Stimulated activated naive CD8-positive, alpha-beta T cell treated with anti-CD3 and anti-CD28 coated beads, Interleukin-15, amount 100 ng/mL, for 72 hours (primary cell): ENCODE measurements at regions not wholly inside any gene's neighbourhood (a gene's known extent, or its start where the extent isn't known, plus 50 kb on each side); places are given as distances from the start of the nearest gene placed in this dataset.

Experiments used
- ATAC-seq: fragments of 150-1000 bp; cut with Tn5 transposase; 2 replicates; pipeline ENCODE4 v1.10.0; 2021; ENCODE audit warnings: mild to moderate bottlenecking, moderate library complexity
- DNase-seq, 2 donors: peaks; one replicate each; pipeline ENCODE4 v3.0.0; 2021 to 2022
- H3K27ac Mint-ChIP-seq, 2 donors: one replicate each; pipeline ENCODE4 v1.8.0; 2022; ENCODE audit warnings: mild to moderate bottlenecking in 2 of 2, mixed read lengths in 2 of 2, moderate library complexity in 2 of 2
- H3K27me3 Mint-ChIP-seq: one replicate; pipeline ENCODE4 v1.8.0; 2022; ENCODE audit warnings: mixed read lengths
- H3K4me1 Mint-ChIP-seq: one replicate; pipeline ENCODE4 v1.8.0; 2022; ENCODE audit warnings: mild to moderate bottlenecking, mixed read lengths
- H3K4me3 Mint-ChIP-seq, 2 donors: one replicate each; pipeline ENCODE4 v1.8.0; 2022; ENCODE audit warnings: mild to moderate bottlenecking in 2 of 2, mixed read lengths in 2 of 2, moderate library complexity in 1 of 2
- H3K9me3 Mint-ChIP-seq, 2 donors: one replicate each; pipeline ENCODE4 v1.8.0; 2022; ENCODE audit warnings: mixed read lengths in 2 of 2

GRCh38 chr1:200354243-200354642 lies 55.6 kb downstream of the ZNF281 start:
- peak; percentile 91 for ATAC-seq
- no peaks in the 10 kb centered on the region for H3K27me3 Mint-ChIP-seq
- H3K4me1 Mint-ChIP-seq, result peaks cover 41% of the 10 kb centered on the region
- peak overlapping the region; percentile 36 to 78 for H3K27ac Mint-ChIP-seq
- peak in 1 of 2 donors; percentile 18 for DNase-seq
- H3K9me3 Mint-ChIP-seq, result no peaks in the 10 kb centered on the region
- peak overlapping the region; percentile 2 to 22 for H3K4me3 Mint-ChIP-seq

GRCh38 chr1:200353232-200353631 lies 56.6 kb downstream of the ZNF281 start:
- H3K4me3 Mint-ChIP-seq, result peak overlapping the region; percentile 13 to 23
- H3K27me3 Mint-ChIP-seq, result no peaks in the 10 kb centered on the region
- no peaks in the 10 kb centered on the region for H3K9me3 Mint-ChIP-seq
- DNase-seq (no peak), ATAC-seq (no peak)
- H3K4me1 Mint-ChIP-seq, result peaks cover 41% of the 10 kb centered on the region
- H3K27ac Mint-ChIP-seq, result peak overlapping the region; percentile 29 to 78

DNA sequence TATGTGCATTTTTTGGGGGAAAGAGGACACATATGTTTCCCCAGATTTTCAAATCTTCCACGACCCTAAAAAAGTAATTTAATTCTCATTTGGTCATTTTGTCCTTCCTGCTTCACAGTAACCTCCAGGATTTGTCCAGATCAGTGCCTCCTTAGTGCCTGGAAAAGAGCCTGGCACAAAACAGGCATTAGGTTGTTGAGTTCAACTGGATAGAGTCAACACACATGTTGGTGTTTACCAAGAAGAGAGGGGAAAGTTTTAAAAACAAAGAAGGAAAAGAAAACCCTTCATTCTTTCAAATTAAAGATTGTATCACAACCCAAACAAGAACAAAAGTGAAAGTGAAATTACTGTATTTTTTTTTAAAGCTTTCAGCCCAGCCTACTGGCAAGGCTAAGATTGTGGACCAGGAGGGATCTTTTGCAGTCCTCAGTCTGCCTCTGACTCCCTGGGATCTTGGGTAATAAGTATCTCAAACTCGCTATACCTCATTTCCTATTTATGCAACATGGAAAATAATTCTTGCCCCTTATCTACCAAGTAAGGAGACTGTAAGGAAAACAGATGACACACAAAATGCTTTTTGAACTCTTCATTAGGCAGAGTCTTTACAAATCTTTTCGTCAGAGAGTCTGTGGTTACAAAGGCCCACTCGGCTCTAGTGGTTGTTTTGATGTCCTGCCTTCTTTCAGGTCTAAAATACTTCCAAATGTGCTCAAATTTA lies 57.8 kb downstream of the ZNF281 start:
- H3K4me3 Mint-ChIP-seq, result peak overlapping the region; percentile 63 to 70
- DNase-seq, result peak; percentile 18 to 25
- ATAC-seq, result peak; percentile 68
- peak overlapping the region; percentile 87 to 89 for H3K27ac Mint-ChIP-seq
- no peaks in the 10 kb centered on the region for H3K9me3 Mint-ChIP-seq
- H3K27me3 Mint-ChIP-seq, result no peaks in the 10 kb centered on the region
- H3K4me1 Mint-ChIP-seq, result peaks cover 41% of the 10 kb centered on the region

DNA sequence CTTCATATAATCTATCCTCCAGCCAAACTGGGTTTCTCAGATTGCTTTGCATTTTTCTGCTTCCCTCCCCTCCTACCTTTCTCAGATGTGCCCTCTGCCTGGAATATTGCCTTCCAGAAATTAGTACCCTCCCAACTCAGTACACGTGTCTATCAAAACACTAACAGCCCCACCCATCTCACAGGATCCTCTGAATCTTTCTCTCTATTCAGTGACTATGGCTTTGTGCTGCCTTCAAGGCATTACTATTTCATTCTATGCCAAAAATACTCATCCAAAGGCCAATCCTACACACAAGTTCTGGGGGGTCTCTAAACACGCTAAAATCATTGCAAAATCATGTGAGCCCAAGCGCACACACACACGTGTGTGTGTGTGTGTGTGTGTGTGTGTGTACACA lies 58.4 kb downstream of the ZNF281 start:
- no peaks in the 10 kb centered on the region for H3K27me3 Mint-ChIP-seq
- peaks cover 41% of the 10 kb centered on the region for H3K4me1 Mint-ChIP-seq
- H3K9me3 Mint-ChIP-seq, result no peaks in the 10 kb centered on the region
- H3K4me3 Mint-ChIP-seq, result peak overlapping the region; percentile 63 to 70
- peak overlapping the region; percentile 87 to 89 for H3K27ac Mint-ChIP-seq
- DNase-seq, result no peak
- no peak for ATAC-seq

GRCh38 chr1:200346700-200347099 lies 63.1 kb downstream of the ZNF281 start:
- Mint-ChIP-seq H3K4me3 (no peak overlapping the region), H3K27me3 (no peaks in the 10 kb centered on the region), H3K4me1 (peaks cover 14% of the 10 kb centered on the region), H3K9me3 (no peaks in the 10 kb centered on the region), H3K27ac (no peak overlapping the region)
- ATAC-seq, result no peak
- no peak for DNase-seq

GRCh38 chr1:200345520-200345919 lies 64.3 kb downstream of the ZNF281 start:
- H3K27ac Mint-ChIP-seq, result no peak overlapping the region
- DNase-seq, result no peak
- H3K27me3 Mint-ChIP-seq, result no peaks in the 10 kb centered on the region
- H3K4me1 Mint-ChIP-seq, result peaks cover 7% of the 10 kb centered on the region
- ATAC-seq, result no peak
- no peak overlapping the region for H3K4me3 Mint-ChIP-seq
- no peaks in the 10 kb centered on the region for H3K9me3 Mint-ChIP-seq

GRCh38 chr1:200343874-200344273 lies 66.0 kb downstream of the ZNF281 start:
- no peaks in the 10 kb centered on the region for H3K9me3 Mint-ChIP-seq
- H3K4me1 Mint-ChIP-seq, result peaks cover 7% of the 10 kb centered on the region
- DNase-seq (no peak), ATAC-seq (no peak)
- H3K4me3 Mint-ChIP-seq, result no peak overlapping the region
- no peaks in the 10 kb centered on the region for H3K27me3 Mint-ChIP-seq
- peak overlapping the region in 1 of 2 donors; percentile 5 for H3K27ac Mint-ChIP-seq

DNA sequence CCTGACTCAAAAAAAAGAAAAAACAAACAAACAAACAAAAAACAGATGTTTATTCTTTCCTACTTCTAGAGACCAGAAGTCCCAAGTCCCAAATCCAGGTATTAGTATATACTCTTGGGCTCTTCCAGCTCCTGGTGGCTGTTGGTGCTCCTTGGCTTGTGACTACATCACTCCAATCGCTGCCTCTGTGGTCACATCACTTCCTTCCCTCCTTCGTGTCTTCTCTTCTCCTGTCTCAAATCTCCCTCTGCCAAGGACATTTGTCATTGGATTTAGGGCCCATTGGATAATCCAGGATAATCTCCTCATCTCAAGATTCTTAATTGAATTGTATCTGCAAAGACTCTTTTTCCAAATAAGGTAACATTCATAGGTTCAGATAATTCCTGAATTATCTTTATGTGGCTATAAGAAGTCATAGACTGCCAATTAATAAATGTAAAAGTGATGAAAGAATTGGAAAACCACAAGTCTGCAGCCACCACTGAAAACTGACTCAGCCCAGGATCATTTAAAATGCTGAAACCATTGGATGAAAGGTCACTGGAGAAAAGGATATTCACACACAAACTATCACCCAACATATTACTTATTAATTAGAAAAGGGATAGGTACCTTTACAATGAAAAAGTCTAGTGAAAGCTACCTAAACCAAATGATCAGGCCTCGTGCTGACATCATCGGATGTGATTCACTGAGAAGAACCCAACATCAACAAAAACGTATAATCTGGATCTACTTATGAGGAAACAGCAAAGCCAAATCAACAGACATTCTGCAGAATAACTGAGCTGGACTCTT lies 67.1 kb downstream of the ZNF281 start:
- no peak for DNase-seq
- peak overlapping the region in 1 of 2 donors; percentile 57 for H3K27ac Mint-ChIP-seq
- H3K27me3 Mint-ChIP-seq, result no peaks in the 10 kb centered on the region
- peaks cover 14% of the 10 kb centered on the region for H3K4me1 Mint-ChIP-seq
- H3K9me3 Mint-ChIP-seq, result no peaks in the 10 kb centered on the region
- H3K4me3 Mint-ChIP-seq, result no peak overlapping the region
- no peak for ATAC-seq

DNA sequence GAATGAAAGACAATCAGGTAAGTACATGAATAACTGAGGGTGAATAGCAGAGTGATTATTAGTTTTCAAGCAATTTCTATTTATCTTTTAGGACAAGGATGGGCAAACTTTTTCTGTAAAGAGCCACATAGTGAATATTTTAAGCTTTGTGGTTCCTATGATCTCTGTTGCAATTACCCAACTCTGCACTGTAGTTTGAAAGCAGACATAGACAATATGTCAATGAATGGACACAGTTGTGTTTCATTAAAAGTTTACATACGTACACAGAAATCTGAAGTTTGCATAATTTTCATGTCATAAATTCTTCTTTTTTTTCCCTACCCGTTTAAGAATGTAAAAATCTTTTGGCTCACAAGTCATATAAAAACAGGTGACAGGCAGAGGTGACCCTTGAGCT lies 71.4 kb downstream of the ZNF281 start:
- Mint-ChIP-seq H3K9me3 (no peaks in the 10 kb centered on the region), H3K4me3 (no peak overlapping the region), H3K4me1 (peaks cover 26% of the 10 kb centered on the region), H3K27ac (no peak overlapping the region), H3K27me3 (no peaks in the 10 kb centered on the region)
- DNase-seq (no peak), ATAC-seq (no peak)

DNA sequence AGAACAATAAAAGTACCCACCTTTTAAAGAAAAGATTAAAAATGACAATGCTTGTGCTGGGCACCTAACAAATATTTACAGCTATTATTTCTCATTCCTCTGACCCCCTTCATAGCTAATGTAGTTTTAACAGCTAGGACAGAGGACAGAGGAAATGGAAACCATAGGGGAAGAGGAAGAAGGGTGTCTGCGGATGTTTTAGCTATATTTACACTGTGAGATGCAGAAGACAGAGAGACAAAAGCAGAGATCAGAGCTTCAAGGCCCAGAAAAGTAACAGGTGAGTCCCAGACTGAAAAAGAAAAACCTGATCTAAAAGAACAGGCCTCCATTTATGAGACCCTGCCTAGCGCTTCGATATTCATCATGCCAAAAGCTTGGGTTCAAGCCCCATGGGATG lies 72.0 kb downstream of the ZNF281 start:
- peaks cover 25% of the 10 kb centered on the region for H3K4me1 Mint-ChIP-seq
- no peaks in the 10 kb centered on the region for H3K27me3 Mint-ChIP-seq
- H3K9me3 Mint-ChIP-seq, result no peaks in the 10 kb centered on the region
- peak overlapping the region; percentile 21 to 86 for H3K27ac Mint-ChIP-seq
- no peak for ATAC-seq
- H3K4me3 Mint-ChIP-seq, result peak overlapping the region; percentile 48 to 49
- DNase-seq, result no peak

GRCh38 chr1:200337410-200337809 lies 72.4 kb downstream of the ZNF281 start:
- no peaks in the 10 kb centered on the region for H3K9me3 Mint-ChIP-seq
- H3K27me3 Mint-ChIP-seq, result no peaks in the 10 kb centered on the region
- H3K4me3 Mint-ChIP-seq, result peak overlapping the region; percentile 48 to 49
- peak overlapping the region; percentile 86 to 91 for H3K27ac Mint-ChIP-seq
- peaks cover 25% of the 10 kb centered on the region for H3K4me1 Mint-ChIP-seq
- DNase-seq (no peak), ATAC-seq (peak; percentile 46)

DNA sequence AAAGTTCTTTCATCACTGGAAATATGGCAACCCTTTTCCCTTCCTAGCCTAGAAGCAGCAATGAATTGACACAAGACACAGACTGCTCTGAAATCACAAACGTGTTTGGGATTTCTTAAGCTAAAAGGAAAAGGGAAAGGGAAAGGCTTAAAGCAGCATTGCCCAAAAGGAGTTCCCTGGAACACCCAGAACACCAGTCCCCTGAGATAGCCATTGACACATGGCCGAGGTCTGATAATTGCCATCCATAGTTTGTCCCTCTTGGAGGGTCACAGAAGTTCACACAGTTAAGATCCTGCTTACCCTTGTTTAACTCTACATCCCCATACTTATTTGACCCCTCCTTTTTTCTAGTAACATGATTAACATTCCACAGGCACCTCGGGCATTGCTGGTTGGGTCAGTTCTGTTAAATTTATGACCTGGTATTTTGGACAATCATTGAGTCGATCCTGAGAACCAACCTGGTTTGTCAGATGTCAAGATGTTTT lies 72.9 kb downstream of the ZNF281 start:
- no peaks in the 10 kb centered on the region for H3K27me3 Mint-ChIP-seq
- peak overlapping the region in 1 of 2 donors; percentile 86 for H3K27ac Mint-ChIP-seq
- no peak overlapping the region for H3K4me3 Mint-ChIP-seq

GRCh38 chr1:200336101-200336845 lies 73.6 kb downstream of the ZNF281 start:
- ATAC-seq (no peak), DNase-seq (no peak)
- Mint-ChIP-seq H3K27me3 (no peaks in the 10 kb centered on the region), H3K4me1 (peaks cover 25% of the 10 kb centered on the region), H3K4me3 (no peak overlapping the region), H3K27ac (no peak overlapping the region), H3K9me3 (no peaks in the 10 kb centered on the region)

More for the DNA sequence above, 72.9 kb downstream of the ZNF281 start:
- DNase-seq, result no peak
- peaks cover 25% of the 10 kb centered on the region for H3K4me1 Mint-ChIP-seq
- no peak for ATAC-seq
- no peaks in the 10 kb centered on the region for H3K9me3 Mint-ChIP-seq

DNA sequence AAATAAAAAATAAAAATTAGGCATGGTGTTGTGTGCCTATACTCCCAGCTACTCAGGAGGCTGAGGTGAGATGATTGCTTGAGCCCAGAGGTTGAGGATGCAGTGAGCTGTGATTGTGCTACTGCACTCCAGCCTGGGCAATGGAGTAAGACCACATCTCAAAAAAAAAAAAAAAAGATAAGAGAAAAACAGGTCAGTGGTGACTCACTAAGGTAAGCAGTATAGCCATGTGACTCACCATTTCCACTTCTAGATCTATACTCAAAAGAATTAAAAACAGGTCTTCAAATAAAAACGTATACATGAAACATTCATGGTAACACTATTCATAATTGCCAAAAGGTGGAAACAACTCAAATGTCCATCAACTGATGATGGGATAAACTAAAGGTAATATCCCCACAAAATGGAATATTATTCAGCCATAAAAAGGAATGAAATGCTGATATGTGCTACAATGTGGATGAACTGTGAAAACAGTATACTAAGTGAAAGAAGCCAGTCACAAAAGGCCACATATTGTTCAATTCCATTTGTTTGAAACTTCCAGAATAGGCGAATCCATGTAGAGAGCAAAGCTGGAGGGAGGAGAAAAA lies 75.1 kb downstream of the ZNF281 start:
- ATAC-seq (peak; percentile 78), DNase-seq (no peak)
- Mint-ChIP-seq H3K9me3 (no peaks in the 10 kb centered on the region), H3K4me1 (peaks cover 25% of the 10 kb centered on the region), H3K27ac (peak overlapping the region in 1 of 2 donors; percentile 89), H3K4me3 (no peak overlapping the region), H3K27me3 (no peaks in the 10 kb centered on the region)

GRCh38 chr1:200333329-200333728 lies 76.5 kb downstream of the ZNF281 start:
- Mint-ChIP-seq H3K9me3 (no peaks in the 10 kb centered on the region), H3K27ac (peak overlapping the region in 1 of 2 donors; percentile 19), H3K27me3 (peaks cover under 1% of the 10 kb centered on the region), H3K4me1 (peaks cover 25% of the 10 kb centered on the region), H3K4me3 (no peak overlapping the region)
- no peak for ATAC-seq
- no peak for DNase-seq
